Tibial artery (tissue), 4 donors: ENCODE measurements at regions not wholly inside any gene's neighbourhood (a gene's known extent, or its start where the extent isn't known, plus 50 kb on each side); places are given as distances from the start of the nearest gene placed in this dataset.

Source experiments
- DNase-seq, 2 donors: peaks; one replicate each; pipeline ENCODE4 v3.0.0-alpha.2; 2019
- H3K27ac ChIP-seq, 2 donors: fragments of 200-600 bp; sonication (generic) in 1 of 2; 1 replicate in 1 of 2; 2 replicates in 1 of 2; pipeline ENCODE4 v1.5.1; 2018 to 2019; ENCODE audit warnings: mild to moderate bottlenecking in 1 of 2
- H3K27me3 ChIP-seq, 2 donors: fragments of 200-600 bp; sonication (generic) in 1 of 2; one replicate each; pipeline versions ENCODE4 v1.5.1 to v1.6.0; 2016 to 2019
- H3K36me3 ChIP-seq, 3 donors: fragments of 200-600 bp; sonication (generic) in 2 of 3; one replicate each; pipeline ENCODE4 v1.5.1; 2016 to 2019; ENCODE audit warnings: mild to moderate bottlenecking in 2 of 3
- H3K4me1 ChIP-seq, 4 donors: fragments of 200-600 bp; sonication (generic) in 2 of 4; 1 replicate in 3 of 4; 2 replicates in 1 of 4; pipeline ENCODE4 v1.5.1; 2016 to 2019
- H3K4me3 ChIP-seq, 2 donors: fragments of 200-600 bp; sonication (generic) in 1 of 2; 1 replicate in 1 of 2; 2 replicates in 1 of 2; pipeline ENCODE4 v1.5.1; 2018 to 2019; ENCODE audit warnings: mild to moderate bottlenecking in 2 of 2
- H3K9me3 ChIP-seq, 3 donors: fragments of 200-600 bp; sonication (generic) in 1 of 3; one replicate each; pipeline ENCODE4 v1.5.1; 2016 to 2019
- CTCF ChIP-seq, 2 experiments: fragments of 200-600 bp in 1 of 2; fragments of 450-650 bp in 1 of 2; IDR thresholded peaks; one replicate each; pipeline ENCODE4 v1.5.1; 2017 to 2019; ENCODE audit warnings: antibody characterized with exemption in 2 of 2, mild to moderate bottlenecking in 1 of 2, moderate library complexity in 1 of 2
- intact Hi-C: fragments of 100-400 bp; cut with DNase I; formaldehyde crosslinking; loops from one replicate; pipeline ENCODE4 v1.15.0; 2023; ENCODE audit warnings: low total_unique reads

- intact Hi-C loops, result no loop called here
- DNase-seq, result no peak
- Histone ChIP-seq H3K9me3 (no peaks in the 10 kb centered on the region), H3K36me3 (no peaks in the 10 kb centered on the region), H3K27me3 (no peaks in the 10 kb centered on the region), H3K4me3 (no peak overlapping the region), H3K27ac (no peak overlapping the region), H3K4me1 (peaks cover 0 to 7% (median 0%) of the 10 kb centered on the region in 4 donors)
- no peak for TF ChIP-seq CTCF (IDR thresholded peaks at IDR 0.05)
These were observed 67.8 kb downstream of the CASP12 start for GRCh38 chr11:104830508-104830907.

- no peak for TF ChIP-seq CTCF (IDR thresholded peaks at IDR 0.05)
These were observed 68.2 kb downstream of the CASP12 start for GRCh38 chr11:104830080-104830479.

GRCh38 chr11:104826772-104827171 is 71.5 kb downstream of the CASP12 start:
- Histone ChIP-seq H3K36me3 (no peaks in the 10 kb centered on the region), H3K4me1 (peaks cover 0 to 7% (median 0%) of the 10 kb centered on the region in 4 donors), H3K27ac (no peak overlapping the region), H3K9me3 (no peaks in the 10 kb centered on the region), H3K27me3 (no peaks in the 10 kb centered on the region), H3K4me3 (no peak overlapping the region)
- DNase-seq, result no peak
- intact Hi-C loops, result no loop called here
- TF ChIP-seq CTCF (IDR thresholded peaks at IDR 0.05), result no peak

More at GRCh38 chr11:104830080-104830479, 68.2 kb downstream of the CASP12 start:
- peaks cover 0 to 7% (median 0%) of the 10 kb centered on the region in 4 donors for H3K4me1 ChIP-seq
- no peaks in the 10 kb centered on the region for H3K36me3 ChIP-seq
- H3K9me3 ChIP-seq, result no peaks in the 10 kb centered on the region
- no peaks in the 10 kb centered on the region for H3K27me3 ChIP-seq
- no peak overlapping the region for H3K4me3 ChIP-seq
- no peak overlapping the region for H3K27ac ChIP-seq
- DNase-seq, result no peak
- intact Hi-C loops, result no loop called here

GRCh38 chr11:104823657-104824056 is 74.6 kb downstream of the CASP12 start:
- DNase-seq, result no peak
- intact Hi-C loops, result no loop called here
- Histone ChIP-seq H3K4me1 (no peaks in the 10 kb centered on the region), H3K27me3 (no peaks in the 10 kb centered on the region), H3K27ac (no peak overlapping the region), H3K9me3 (no peaks in the 10 kb centered on the region), H3K4me3 (no peak overlapping the region), H3K36me3 (no peaks in the 10 kb centered on the region)
- TF ChIP-seq CTCF (IDR thresholded peaks at IDR 0.05), result no peak

GRCh38 chr11:104820431-104820830 is 77.8 kb downstream of the CASP12 start:
- Histone ChIP-seq H3K4me1 (no peaks in the 10 kb centered on the region), H3K27ac (no peak overlapping the region), H3K4me3 (no peak overlapping the region), H3K36me3 (no peaks in the 10 kb centered on the region), H3K27me3 (no peaks in the 10 kb centered on the region), H3K9me3 (no peaks in the 10 kb centered on the region)
- no peak for DNase-seq
- TF ChIP-seq CTCF (IDR thresholded peaks at IDR 0.05), result no peak
- intact Hi-C loops, result no loop called here

GRCh38 chr11:104819603-104820002 is 78.7 kb downstream of the CASP12 start:
- Histone ChIP-seq H3K27me3 (no peaks in the 10 kb centered on the region), H3K27ac (no peak overlapping the region), H3K9me3 (no peaks in the 10 kb centered on the region), H3K4me3 (no peak overlapping the region), H3K36me3 (no peaks in the 10 kb centered on the region), H3K4me1 (no peaks in the 10 kb centered on the region)
- no peak for DNase-seq
- TF ChIP-seq CTCF (IDR thresholded peaks at IDR 0.05), result no peak
- intact Hi-C loops, result no loop called here
